Panc1 (cell line): ENCODE measurements at regions not wholly inside any gene's neighbourhood (a gene's known extent, or its start where the extent isn't known, plus 50 kb on each side); places are given as distances from the start of the nearest gene placed in this dataset.

Experiments used
- CTCF ChIP-seq: fragments of 450-650 bp; IDR thresholded peaks from 2 replicates; pipeline ENCODE4 v1.5.1; 2017; ENCODE audit warnings: mild to moderate bottlenecking
- POLR2AphosphoS5 ChIP-seq: IDR thresholded peaks from 2 replicates; pipeline ENCODE4 v1.6.1; 2012; ENCODE audit warnings: mild to moderate bottlenecking, low read depth, low read length, moderate library complexity
- SIN3A ChIP-seq: IDR thresholded peaks from 2 replicates; pipeline ENCODE4 v1.6.1; 2012; ENCODE audit warnings: low read depth, mild to moderate bottlenecking, low read length, moderate library complexity, borderline replicate concordance; ENCODE audit not compliant: insufficient read depth

- no peak for TF ChIP-seq CTCF
- no peak for TF ChIP-seq SIN3A
- TF ChIP-seq POLR2AphosphoS5 = no peak
These were observed 1041.8 kb upstream of the ADGRB3 start for GRCh38 chr6:67593247-67593646.
